ENCODE measurements at regions not wholly inside any gene's neighbourhood (a gene's known extent, or its start where the extent isn't known, plus 50 kb on each side); places are given as distances from the start of the nearest gene placed in this dataset.

DNA sequence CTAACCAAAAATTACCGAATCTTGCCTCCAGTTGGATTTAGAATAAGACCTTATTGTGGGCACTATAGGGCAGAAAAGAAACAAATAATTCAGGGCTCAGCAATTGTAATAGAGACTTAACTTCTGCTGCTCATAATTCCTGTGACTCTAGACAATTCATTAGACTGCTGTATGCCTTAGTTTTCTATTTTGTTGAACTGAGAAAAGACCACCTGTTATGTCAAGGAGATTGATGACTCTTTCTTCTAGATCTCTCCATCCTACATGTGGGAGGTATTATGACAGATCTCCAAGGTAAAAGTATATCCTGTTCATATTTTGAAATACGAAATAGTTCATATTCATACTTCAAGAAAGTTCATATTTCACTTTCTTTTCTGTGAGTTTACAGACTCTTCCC lies 605.1 kb downstream of the PSAT1 start:
- Histone ChIP-seq H3K36me3 (ENCODE audit: control insufficient read depth, insufficient read depth, low read length) (no peaks in the 10 kb centered on the region), H3K9me3 (ENCODE audit: control insufficient read depth, insufficient read depth, low read depth, low read length) (no peaks in the 10 kb centered on the region), H3K9ac (ENCODE audit: insufficient read depth, low read length) (no peak overlapping the region), H3K4me1 (ENCODE audit: control insufficient read depth, extremely low read depth, insufficient read depth, low read length) (no peaks in the 10 kb centered on the region), H3K4me3 (replicated peaks in 1 of 4; ENCODE audit: control extremely low read depth in 1 of 4, insufficient read depth in 1 of 4, low read depth in 3 of 4, low read length in 4 of 4) (no peak overlapping the region), H4K20me1 (ENCODE audit: control insufficient read depth, extremely low read depth, insufficient read depth, low read length) (no peaks in the 10 kb centered on the region), H3K27ac (ENCODE audit: insufficient read depth, low read length) (no peak overlapping the region), H2AFZ (ENCODE audit: low read length) (no peak overlapping the region), H3K27me3 (ENCODE audit: control insufficient read depth, insufficient read depth, low read length) (no peaks in the 10 kb centered on the region), H3K79me2 (ENCODE audit: control insufficient read depth, insufficient read depth, low read length) (no peaks in the 10 kb centered on the region), H3K4me2 (ENCODE audit: extremely low read depth, insufficient read depth, low read length) (no peak overlapping the region)
- no peak for DNase-seq (ENCODE audit: low read depth in 2 of 2)
- TF ChIP-seq EZH2 (IDR thresholded peaks at IDR 0.05; ENCODE audit: low read length, missing control alignments), result no peak
- TF ChIP-seq, protein P1, sequence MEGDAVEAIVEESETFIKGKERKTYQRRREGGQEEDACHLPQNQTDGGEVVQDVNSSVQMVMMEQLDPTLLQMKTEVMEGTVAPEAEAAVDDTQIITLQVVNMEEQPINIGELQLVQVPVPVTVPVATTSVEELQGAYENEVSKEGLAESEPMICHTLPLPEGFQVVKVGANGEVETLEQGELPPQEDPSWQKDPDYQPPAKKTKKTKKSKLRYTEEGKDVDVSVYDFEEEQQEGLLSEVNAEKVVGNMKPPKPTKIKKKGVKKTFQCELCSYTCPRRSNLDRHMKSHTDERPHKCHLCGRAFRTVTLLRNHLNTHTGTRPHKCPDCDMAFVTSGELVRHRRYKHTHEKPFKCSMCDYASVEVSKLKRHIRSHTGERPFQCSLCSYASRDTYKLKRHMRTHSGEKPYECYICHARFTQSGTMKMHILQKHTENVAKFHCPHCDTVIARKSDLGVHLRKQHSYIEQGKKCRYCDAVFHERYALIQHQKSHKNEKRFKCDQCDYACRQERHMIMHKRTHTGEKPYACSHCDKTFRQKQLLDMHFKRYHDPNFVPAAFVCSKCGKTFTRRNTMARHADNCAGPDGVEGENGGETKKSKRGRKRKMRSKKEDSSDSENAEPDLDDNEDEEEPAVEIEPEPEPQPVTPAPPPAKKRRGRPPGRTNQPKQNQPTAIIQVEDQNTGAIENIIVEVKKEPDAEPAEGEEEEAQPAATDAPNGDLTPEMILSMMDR (conservative IDR thresholded peaks at IDR 0.05 in 1 of 2, IDR thresholded peaks at IDR 0.05 in 1 of 2; ENCODE audit: low read depth in 1 of 2, low read length in 2 of 2), result no peak

DNA sequence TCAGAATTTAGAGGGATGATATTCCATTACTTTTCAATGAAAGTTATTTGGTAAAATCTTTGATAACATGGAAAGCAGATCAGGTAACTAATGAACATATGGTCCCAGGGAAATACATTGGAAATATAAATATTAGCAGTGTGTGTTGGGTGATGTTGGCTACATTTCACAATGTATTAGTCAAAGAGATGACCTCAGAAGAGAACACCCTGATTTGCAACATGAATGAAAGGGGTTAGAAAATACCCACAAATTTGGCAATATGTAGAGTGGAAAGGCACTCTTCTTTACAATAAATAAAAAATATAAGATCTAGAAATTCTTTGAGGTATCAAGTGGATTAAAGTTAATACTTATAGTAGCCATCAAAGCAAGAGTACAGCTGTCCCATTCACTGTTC lies 606.7 kb downstream of the PSAT1 start:
- no peaks in the 10 kb centered on the region for H3K27me3 ChIP-seq (ENCODE audit: control insufficient read depth, insufficient read depth, low read length)
- TF ChIP-seq, protein P1 (conservative IDR thresholded peaks at IDR 0.05 in 1 of 2, IDR thresholded peaks at IDR 0.05 in 1 of 2; ENCODE audit: low read depth in 1 of 2, low read length in 2 of 2), result no peak
- no peak for TF ChIP-seq EZH2 (IDR thresholded peaks at IDR 0.05; ENCODE audit: low read length, missing control alignments)
- DNase-seq (ENCODE audit: low read depth in 2 of 2), result peak in 1 of 2 donors; percentile 63

DNA sequence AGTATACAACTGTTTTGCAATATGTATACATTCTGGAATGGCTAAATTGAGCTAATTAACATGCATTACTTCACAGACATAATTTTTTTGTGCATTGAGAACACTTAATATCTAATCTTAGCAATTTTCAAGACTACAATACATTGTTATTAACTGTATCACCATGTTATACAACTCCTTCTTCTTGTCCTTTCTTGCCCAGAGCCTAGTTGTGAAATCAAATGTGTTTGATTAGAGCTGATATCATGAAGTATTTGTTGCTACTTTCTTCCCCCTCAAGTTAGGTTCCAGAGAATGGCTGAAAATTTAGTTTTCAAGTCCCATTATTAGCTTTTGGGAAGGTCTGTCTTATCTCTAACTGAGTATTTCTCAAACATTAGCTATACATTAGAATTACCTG lies 607.8 kb downstream of the PSAT1 start:
- Histone ChIP-seq H3K4me3 (replicated peaks in 1 of 4; ENCODE audit: control extremely low read depth in 1 of 4, insufficient read depth in 1 of 4, low read depth in 3 of 4, low read length in 4 of 4) (no peak overlapping the region), H3K79me2 (ENCODE audit: control insufficient read depth, insufficient read depth, low read length) (no peaks in the 10 kb centered on the region), H3K36me3 (ENCODE audit: control insufficient read depth, insufficient read depth, low read length) (no peaks in the 10 kb centered on the region), H2AFZ (ENCODE audit: low read length) (no peak overlapping the region), H3K27me3 (ENCODE audit: control insufficient read depth, insufficient read depth, low read length) (no peaks in the 10 kb centered on the region), H4K20me1 (ENCODE audit: control insufficient read depth, extremely low read depth, insufficient read depth, low read length) (no peaks in the 10 kb centered on the region), H3K4me1 (ENCODE audit: control insufficient read depth, extremely low read depth, insufficient read depth, low read length) (no peaks in the 10 kb centered on the region), H3K9ac (ENCODE audit: insufficient read depth, low read length) (no peak overlapping the region), H3K4me2 (ENCODE audit: extremely low read depth, insufficient read depth, low read length) (no peak overlapping the region), H3K27ac (ENCODE audit: insufficient read depth, low read length) (no peak overlapping the region), H3K9me3 (ENCODE audit: control insufficient read depth, insufficient read depth, low read depth, low read length) (no peaks in the 10 kb centered on the region)
- no peak for DNase-seq (ENCODE audit: low read depth in 2 of 2)
- TF ChIP-seq, protein P1 (conservative IDR thresholded peaks at IDR 0.05 in 1 of 2, IDR thresholded peaks at IDR 0.05 in 1 of 2; ENCODE audit: low read depth in 1 of 2, low read length in 2 of 2), result no peak
- no peak for TF ChIP-seq EZH2 (IDR thresholded peaks at IDR 0.05; ENCODE audit: low read length, missing control alignments)

More for the DNA sequence above, 606.7 kb downstream of the PSAT1 start:
- no peak overlapping the region for H3K27ac ChIP-seq (ENCODE audit: insufficient read depth, low read length)
- H3K9ac ChIP-seq (ENCODE audit: insufficient read depth, low read length), result no peak overlapping the region
- H3K4me2 ChIP-seq (ENCODE audit: extremely low read depth, insufficient read depth, low read length), result no peak overlapping the region
- no peaks in the 10 kb centered on the region for H4K20me1 ChIP-seq (ENCODE audit: control insufficient read depth, extremely low read depth, insufficient read depth, low read length)
- no peaks in the 10 kb centered on the region for H3K9me3 ChIP-seq (ENCODE audit: control insufficient read depth, insufficient read depth, low read depth, low read length)
- no peak overlapping the region for H3K4me3 ChIP-seq (replicated peaks in 1 of 4; ENCODE audit: control extremely low read depth in 1 of 4, insufficient read depth in 1 of 4, low read depth in 3 of 4, low read length in 4 of 4)
- no peaks in the 10 kb centered on the region for H3K79me2 ChIP-seq (ENCODE audit: control insufficient read depth, insufficient read depth, low read length)
- H3K4me1 ChIP-seq (ENCODE audit: control insufficient read depth, extremely low read depth, insufficient read depth, low read length), result no peaks in the 10 kb centered on the region
- H2AFZ ChIP-seq (ENCODE audit: low read length), result no peak overlapping the region
- H3K36me3 ChIP-seq (ENCODE audit: control insufficient read depth, insufficient read depth, low read length), result no peaks in the 10 kb centered on the region
